Glomerular endothelial cell (primary cell): ENCODE measurements at regions not wholly inside any gene's neighbourhood (a gene's known extent, or its start where the extent isn't known, plus 50 kb on each side); places are given as distances from the start of the nearest gene placed in this dataset.

Experiments used
- DNase-seq: peaks from one replicate; pipeline ENCODE4 v3.0.0-alpha.2; 2011; ENCODE audit warnings: low read depth, low spot score; ENCODE audit errors: extremely low read depth

- no peak for DNase-seq
Measured at GRCh38 chr4:185892165-185892564, 80.2 kb upstream of the SORBS2 start.

DNA sequence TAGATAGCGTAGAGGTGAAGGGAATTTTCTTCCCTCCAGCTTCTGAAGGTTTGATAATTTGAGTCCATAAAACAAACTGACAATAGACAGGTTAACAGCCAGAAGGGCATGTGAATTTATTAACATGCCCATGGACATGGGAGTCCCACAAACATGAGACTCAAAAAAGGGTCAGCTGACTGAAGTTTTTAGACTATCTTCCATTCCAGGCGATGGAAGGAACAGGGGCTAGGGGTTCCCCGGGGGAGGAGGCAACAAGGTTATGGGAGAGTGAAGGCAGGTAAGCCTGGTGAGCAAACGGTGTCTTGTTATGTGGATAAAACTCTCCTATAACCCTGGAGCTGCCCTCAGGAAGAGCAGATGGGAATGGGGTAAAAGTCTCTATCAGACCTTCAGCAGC is 81.5 kb upstream of the SORBS2 start:
- no peak for DNase-seq

DNA sequence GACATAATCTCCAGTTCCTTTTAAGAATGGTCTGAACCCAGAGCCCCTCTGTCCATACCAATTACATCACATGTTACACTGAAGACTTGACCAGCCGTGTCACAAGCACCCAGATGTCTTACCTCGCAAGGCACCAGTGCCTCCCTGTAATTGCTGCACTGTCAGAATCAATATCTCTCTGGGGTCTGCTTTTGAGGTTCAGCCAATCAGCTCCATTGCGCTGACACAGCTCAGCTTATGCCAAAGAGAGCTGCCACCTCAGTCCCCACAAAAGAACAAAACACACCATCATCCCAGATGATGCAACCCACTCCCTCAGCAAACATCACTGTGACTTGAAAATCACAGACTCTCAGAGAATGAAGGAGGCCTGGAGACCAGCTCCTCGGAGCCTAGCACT is 82.5 kb upstream of the SORBS2 start:
- DNase-seq, result no peak

GRCh38 chr4:185895351-185895750 is 83.4 kb upstream of the SORBS2 start:
- DNase-seq, result no peak

DNA sequence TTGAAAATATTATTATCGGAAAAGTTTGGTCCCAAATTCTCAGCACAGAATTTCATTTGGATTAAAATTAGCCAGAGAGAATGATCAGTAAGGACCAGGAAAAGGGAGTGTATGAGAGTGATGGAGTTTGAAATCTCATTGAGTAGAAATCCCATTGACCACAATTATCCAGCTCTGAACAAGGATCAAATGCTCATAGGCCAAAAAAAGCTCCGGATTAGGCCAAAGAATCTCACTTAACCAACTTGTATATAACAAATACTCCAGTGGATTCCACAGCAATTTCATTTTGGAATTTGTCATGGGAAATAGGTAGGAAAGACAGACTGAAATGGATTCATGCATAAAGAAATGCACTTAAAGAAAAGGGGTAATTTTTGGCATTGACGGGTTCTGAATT is 83.9 kb upstream of the SORBS2 start:
- DNase-seq, result no peak

DNA sequence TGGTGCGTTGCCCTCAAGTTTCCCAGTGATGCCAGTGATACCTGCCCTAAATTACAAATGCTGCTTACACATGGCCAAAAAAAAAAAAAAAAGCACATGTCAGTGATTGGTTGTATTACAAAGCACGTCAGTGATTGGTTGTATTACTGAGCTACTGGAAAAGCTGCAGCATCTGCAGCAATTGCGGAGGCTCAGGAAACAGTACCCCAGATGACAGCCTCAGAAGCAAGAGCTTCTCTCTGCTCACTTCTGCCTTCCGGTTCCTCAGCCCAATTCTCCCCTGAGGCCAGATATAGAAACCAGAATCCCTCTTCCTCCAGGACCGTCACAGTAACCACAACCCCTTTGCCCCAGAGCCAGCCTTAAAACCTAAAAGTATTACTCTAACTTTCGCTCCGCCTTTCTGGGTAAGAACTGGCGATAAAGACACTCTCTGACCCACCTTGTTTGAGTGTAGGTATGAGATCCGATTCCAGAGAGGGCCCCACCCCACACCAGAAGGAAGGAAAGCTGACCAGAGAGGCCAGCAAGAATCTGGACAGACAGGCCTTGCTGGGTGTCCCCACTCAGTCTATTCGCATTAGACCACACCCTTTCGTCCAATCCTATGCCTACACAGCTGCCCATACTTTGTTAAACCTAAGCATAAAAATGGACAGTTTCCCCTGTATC is 85.0 kb upstream of the SORBS2 start:
- DNase-seq, result no peak

DNA sequence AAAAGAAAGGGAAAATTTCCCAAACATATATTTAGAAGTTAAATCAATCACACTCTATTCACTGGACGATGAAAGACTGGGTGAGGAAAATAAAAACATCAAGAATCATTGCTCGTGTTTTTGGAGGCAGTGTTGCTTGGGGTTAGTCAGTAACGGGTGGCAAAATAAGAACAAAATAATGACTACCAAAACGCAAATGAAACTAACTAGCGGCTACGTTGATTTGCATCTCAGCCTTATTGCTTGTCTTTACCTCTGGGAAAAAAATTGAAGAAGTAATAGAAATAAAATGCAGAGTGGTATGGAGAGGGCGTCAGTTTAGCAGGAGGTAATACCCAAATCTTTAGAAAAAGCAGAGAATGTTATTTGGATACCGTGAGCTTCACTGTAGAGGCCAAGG is 86.4 kb upstream of the SORBS2 start:
- DNase-seq, result no peak

GRCh38 chr4:185899833-185900232 is 87.8 kb upstream of the SORBS2 start:
- no peak for DNase-seq

DNA sequence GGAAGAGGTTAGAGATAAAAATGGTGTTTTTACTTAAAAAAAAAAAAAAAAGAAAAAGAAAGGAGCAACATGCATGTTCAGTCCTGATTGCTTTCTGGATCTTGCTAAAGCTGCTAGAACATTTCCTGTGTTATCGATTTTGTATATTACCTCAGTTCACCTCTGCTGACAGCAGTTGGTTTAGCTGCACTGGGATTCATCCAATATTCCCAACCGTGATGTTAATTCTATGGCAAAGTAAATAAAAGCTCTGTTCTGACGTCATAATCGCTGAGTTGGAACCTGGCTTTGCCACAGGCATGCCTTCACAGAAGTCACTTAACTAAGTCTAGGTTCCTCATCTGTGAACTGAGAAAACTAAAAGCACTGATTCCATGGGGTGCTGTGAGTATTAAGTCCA is 90.7 kb upstream of the SORBS2 start:
- DNase-seq, result no peak

DNA sequence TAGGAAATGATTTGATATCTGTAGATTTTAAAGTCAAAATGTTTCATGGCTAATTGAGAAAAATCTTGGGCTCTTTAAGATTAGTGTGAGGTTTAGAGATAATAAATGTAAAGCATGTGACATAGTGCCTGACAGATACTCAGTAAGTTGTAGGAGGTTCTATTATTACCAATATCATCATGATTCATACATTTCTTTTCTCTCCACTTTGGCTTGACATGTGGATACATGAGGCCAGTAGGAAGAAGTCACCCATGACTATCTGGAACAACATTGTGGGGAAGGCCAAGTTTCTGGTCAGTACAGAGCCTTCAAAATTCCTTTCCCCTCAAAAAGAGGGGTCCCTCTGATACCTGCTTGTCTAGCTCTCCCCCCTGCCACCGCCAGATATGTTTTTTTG is 91.2 kb upstream of the SORBS2 start:
- no peak for DNase-seq

DNA sequence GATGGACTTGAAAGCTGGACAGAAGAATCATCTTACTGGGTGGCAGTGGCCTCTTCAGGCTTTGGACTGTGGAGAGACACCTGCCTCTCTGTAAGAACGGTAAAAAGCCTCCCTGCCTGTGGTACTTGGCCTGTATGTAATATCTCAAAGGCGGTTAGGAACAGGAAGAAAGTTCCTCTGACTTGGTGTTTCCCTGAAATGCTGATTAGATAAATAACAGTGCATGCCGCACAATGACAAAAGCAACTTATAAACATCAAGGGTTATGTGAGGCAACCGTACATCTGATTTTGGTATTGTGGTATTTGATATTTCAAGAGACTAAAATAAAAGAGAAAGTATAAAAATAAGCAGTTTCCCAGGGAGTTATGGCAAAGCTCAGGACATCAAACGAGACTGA is 92.4 kb upstream of the SORBS2 start:
- DNase-seq, result no peak

DNA sequence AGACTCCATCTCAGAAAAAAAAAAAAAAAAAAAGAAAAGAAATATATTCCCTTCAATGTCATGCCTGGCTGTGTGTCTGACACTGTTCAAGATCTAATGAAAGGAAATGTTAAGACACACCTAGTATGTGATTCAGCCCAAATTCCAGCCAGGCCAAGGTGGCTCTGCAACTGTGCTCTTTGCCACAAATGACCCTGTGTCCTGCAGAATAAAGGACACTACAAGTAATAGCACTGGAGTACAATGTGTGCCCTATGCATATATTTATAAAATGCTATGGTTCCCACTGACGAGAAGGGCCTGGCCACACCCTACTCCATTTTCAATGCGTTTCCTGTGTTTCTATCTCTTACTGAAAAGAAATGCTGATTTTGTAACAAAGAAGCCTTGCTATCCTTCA is 98.0 kb upstream of the SORBS2 start:
- DNase-seq, result no peak

GRCh38 chr4:185911556-185912064 is 99.6 kb upstream of the SORBS2 start:
- no peak for DNase-seq

DNA sequence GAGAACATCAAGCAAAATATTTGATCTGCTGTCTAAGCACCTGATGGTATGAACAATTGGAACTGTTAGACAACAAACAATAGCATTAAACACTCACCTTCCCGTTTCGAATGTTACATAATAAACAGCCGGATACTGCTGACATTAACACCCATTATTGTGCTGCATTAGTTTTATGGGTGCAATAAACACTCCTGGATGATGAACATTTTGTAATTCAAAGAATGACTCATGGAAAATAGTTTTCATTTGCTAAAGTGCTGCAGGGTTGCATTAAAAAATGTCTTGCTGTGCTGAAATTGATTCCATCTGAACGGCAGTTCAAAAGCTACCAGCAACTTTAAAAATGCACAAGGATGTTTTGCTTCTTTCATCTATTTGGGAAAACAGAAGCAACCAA is 100.8 kb upstream of the SORBS2 start:
- DNase-seq, result no peak

DNA sequence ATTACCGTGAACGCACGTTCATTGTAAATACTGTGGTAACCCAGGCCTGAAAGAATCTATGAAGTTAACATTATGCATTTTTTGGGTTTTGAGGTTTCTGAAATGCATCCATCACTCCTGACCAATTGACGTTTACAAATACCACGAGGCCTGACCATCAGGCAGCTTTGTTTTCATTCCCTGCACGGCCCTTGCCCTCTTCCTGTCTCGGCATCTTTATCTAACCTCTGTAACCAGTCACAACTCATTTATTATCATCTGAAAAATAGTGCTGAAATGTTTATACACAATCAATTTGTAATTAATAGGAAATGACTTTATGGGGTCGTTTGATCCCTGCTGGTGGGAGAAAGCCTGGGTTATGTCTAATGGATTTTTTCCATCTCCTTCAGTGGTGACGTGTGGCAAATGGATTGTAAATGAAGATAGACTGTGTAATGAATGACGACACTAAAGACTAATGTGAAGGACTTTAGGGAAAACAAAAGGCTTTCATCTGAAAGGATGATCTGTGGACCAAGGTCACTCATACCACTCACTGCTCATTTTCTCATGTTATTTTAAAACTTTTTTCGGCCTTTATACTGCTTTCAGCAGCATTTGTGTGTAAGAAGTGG is 102.7 kb upstream of the SORBS2 start:
- DNase-seq, result no peak

DNA sequence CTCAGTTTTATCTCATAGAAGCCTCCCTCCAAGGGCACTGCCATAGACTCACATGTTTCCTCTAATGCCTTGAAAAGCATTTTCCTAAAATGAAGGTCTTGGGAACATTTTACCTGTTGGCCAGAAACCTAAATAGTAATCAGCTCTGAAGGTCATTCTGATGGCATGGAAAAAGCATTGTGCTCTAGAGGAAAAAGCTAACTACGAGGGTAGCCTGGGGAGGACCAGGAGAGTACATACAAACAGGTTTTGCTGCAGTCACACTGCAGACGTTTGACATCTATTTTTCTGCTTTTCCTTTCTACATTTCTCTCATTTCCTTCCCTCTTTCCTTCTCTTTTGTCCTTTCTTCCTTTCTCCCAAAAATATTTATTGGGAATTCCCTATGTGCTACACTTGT is 103.3 kb upstream of the SORBS2 start:
- no peak for DNase-seq

DNA sequence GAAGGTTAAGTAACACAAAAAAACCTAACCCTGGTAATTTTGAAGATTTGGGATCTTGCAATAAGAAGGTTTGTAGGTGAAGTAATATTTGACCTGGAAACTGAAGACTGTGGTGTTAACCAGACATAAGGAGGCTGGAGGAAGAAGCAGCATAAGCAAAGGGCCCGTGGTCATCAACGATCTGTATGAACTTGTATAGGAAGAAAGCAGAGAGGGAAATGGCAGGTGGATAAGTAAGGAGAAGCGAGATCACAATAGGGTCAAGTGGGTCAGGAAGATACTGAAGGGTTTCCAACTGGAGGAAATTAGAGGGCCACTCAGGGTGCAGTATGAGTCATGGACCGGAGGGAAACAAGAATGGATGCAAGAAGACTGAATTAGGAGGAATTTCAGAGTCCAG is 103.8 kb upstream of the SORBS2 start:
- DNase-seq, result no peak

GRCh38 chr4:185916231-185916630 is 104.2 kb upstream of the SORBS2 start:
- DNase-seq, result no peak

- DNase-seq, result no peak
Measured at GRCh38 chr4:185916683-185917082, 104.7 kb upstream of the SORBS2 start.

DNA sequence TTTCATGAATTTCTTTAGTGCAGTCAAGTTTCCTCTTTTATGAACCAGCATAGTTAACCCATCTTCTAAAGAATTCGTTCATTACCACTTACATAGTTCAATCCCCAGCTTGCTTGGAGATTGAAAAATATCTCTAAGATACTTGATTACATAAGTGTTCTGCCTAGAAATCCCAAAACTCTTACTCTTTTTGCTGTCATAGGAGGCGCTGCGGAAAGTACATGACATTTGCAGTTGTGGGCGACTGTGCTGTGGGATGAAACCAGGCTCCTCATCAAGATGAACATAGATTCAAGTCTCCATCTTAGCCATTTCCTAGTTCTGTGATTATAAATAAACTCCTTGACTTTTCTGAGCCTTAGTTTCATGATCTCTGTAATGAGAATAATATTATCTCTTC is 107.1 kb upstream of the SORBS2 start:
- DNase-seq, result no peak

GRCh38 chr4:185920171-185920570 is 108.2 kb upstream of the SORBS2 start:
- no peak for DNase-seq

DNA sequence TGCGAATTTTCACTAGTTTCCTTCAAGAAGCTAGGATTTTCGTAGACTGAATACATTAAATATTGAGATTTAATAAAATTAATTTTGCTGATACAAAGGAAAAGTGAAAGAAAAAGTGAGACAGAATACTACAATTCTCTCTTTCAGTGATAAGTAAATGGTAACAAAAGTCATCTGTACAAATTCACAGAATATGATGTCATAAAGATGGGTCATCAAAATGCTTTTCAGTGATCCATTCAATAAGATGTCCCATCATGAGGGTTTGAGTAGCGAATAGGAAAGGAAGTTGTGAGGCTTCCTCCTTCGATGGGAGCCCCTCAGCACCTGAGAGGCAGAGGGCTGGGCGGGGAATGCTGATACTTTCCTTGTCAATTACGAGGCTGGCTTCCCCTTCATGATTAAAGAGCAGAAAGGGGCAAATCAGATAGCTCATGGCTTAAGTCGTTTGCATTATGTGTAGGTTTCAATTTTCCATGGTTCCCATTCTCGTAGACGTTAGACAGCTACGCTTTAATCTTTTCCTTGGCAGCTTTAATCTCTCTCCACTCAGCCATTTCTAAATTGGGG is 108.8 kb upstream of the SORBS2 start:
- DNase-seq, result no peak
